ENCODE measurements at regions not wholly inside any gene's neighbourhood (a gene's known extent, or its start where the extent isn't known, plus 50 kb on each side); places are given as distances from the start of the nearest gene placed in this dataset.

GRCh38 chr5:167346461-167346860 lies 945.0 kb upstream of the WWC1 start:
- H3K9ac ChIP-seq (ENCODE audit: low read depth in 1 of 2, low read length in 2 of 2): no peak overlapping the region
- no peaks in the 10 kb centered on the region for H3K9me3 ChIP-seq (ENCODE audit: control insufficient read depth in 2 of 2, low read length in 2 of 2)
- no peak overlapping the region for H3K27ac ChIP-seq (ENCODE audit: low read depth in 2 of 2, low read length in 2 of 2)
- H3K4me3 ChIP-seq (ENCODE audit: low read length in 2 of 2): no peak overlapping the region
- no peaks in the 10 kb centered on the region for H3K4me1 ChIP-seq (ENCODE audit: control insufficient read depth in 2 of 2, insufficient read depth in 2 of 2, low read length in 2 of 2)
- no peaks in the 10 kb centered on the region for H3K27me3 ChIP-seq (ENCODE audit: control insufficient read depth in 2 of 2, insufficient read depth in 2 of 2, low read length in 2 of 2)
- H3K36me3 ChIP-seq (ENCODE audit: control insufficient read depth in 2 of 2, insufficient read depth in 2 of 2, low read length in 2 of 2): no peaks in the 10 kb centered on the region

GRCh38 chr5:167348251-167348926 lies 943.1 kb upstream of the WWC1 start:
- Histone ChIP-seq H3K36me3 (ENCODE audit: control insufficient read depth in 2 of 2, insufficient read depth in 2 of 2, low read length in 2 of 2) (no peaks in the 10 kb centered on the region), H3K27ac (ENCODE audit: low read depth in 2 of 2, low read length in 2 of 2) (no peak overlapping the region), H3K4me1 (ENCODE audit: control insufficient read depth in 2 of 2, insufficient read depth in 2 of 2, low read length in 2 of 2) (no peaks in the 10 kb centered on the region), H3K4me3 (ENCODE audit: low read length in 2 of 2) (no peak overlapping the region), H3K27me3 (ENCODE audit: control insufficient read depth in 2 of 2, insufficient read depth in 2 of 2, low read length in 2 of 2) (no peaks in the 10 kb centered on the region), H3K9me3 (ENCODE audit: control insufficient read depth in 2 of 2, low read length in 2 of 2) (no peaks in the 10 kb centered on the region), H3K9ac (ENCODE audit: low read depth in 1 of 2, low read length in 2 of 2) (no peak overlapping the region)

DNA sequence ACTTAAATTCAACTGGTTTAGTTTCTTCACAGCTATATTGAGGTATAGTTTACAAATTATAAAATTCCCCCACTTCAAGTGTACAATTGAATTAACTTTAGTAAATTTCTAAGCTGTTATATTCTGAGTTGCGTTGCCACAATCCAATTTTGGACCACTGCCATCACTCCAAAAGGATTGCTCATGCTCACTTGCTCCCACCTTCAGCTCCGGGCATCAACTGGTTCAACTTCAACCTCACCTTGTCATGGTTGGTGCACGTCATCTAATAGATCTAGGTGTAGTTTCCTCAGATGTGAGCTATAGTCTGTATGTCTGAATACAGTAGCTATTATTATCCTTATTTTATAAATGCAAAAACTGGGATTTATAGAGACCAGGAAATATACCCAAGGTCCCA lies 942.5 kb upstream of the WWC1 start:
- H3K27ac ChIP-seq (ENCODE audit: low read depth in 2 of 2, low read length in 2 of 2): no peak overlapping the region
- no peak overlapping the region for H3K4me3 ChIP-seq (ENCODE audit: low read length in 2 of 2)
- no peak overlapping the region for H3K9ac ChIP-seq (ENCODE audit: low read depth in 1 of 2, low read length in 2 of 2)
- H3K36me3 ChIP-seq (ENCODE audit: control insufficient read depth in 2 of 2, insufficient read depth in 2 of 2, low read length in 2 of 2): no peaks in the 10 kb centered on the region
- no peaks in the 10 kb centered on the region for H3K4me1 ChIP-seq (ENCODE audit: control insufficient read depth in 2 of 2, insufficient read depth in 2 of 2, low read length in 2 of 2)
- H3K9me3 ChIP-seq (ENCODE audit: control insufficient read depth in 2 of 2, low read length in 2 of 2): no peaks in the 10 kb centered on the region
- H3K27me3 ChIP-seq (ENCODE audit: control insufficient read depth in 2 of 2, insufficient read depth in 2 of 2, low read length in 2 of 2): no peaks in the 10 kb centered on the region

GRCh38 chr5:167351316-167351715 lies 940.1 kb upstream of the WWC1 start:
- Histone ChIP-seq H3K4me3 (ENCODE audit: low read length in 2 of 2) (no peak overlapping the region), H3K9ac (ENCODE audit: low read depth in 1 of 2, low read length in 2 of 2) (no peak overlapping the region), H3K4me1 (ENCODE audit: control insufficient read depth in 2 of 2, insufficient read depth in 2 of 2, low read length in 2 of 2) (no peaks in the 10 kb centered on the region), H3K9me3 (ENCODE audit: control insufficient read depth in 2 of 2, low read length in 2 of 2) (no peaks in the 10 kb centered on the region), H3K27me3 (ENCODE audit: control insufficient read depth in 2 of 2, insufficient read depth in 2 of 2, low read length in 2 of 2) (no peaks in the 10 kb centered on the region), H3K36me3 (ENCODE audit: control insufficient read depth in 2 of 2, insufficient read depth in 2 of 2, low read length in 2 of 2) (no peaks in the 10 kb centered on the region), H3K27ac (ENCODE audit: low read depth in 2 of 2, low read length in 2 of 2) (no peak overlapping the region)

GRCh38 chr5:167352801-167353200 lies 938.6 kb upstream of the WWC1 start:
- no peak overlapping the region for H3K9ac ChIP-seq (ENCODE audit: low read depth in 1 of 2, low read length in 2 of 2)
- no peaks in the 10 kb centered on the region for H3K9me3 ChIP-seq (ENCODE audit: control insufficient read depth in 2 of 2, low read length in 2 of 2)
- no peak overlapping the region for H3K27ac ChIP-seq (ENCODE audit: low read depth in 2 of 2, low read length in 2 of 2)
- H3K36me3 ChIP-seq (ENCODE audit: control insufficient read depth in 2 of 2, insufficient read depth in 2 of 2, low read length in 2 of 2): no peaks in the 10 kb centered on the region
- no peaks in the 10 kb centered on the region for H3K4me1 ChIP-seq (ENCODE audit: control insufficient read depth in 2 of 2, insufficient read depth in 2 of 2, low read length in 2 of 2)
- H3K4me3 ChIP-seq (ENCODE audit: low read length in 2 of 2): no peak overlapping the region
- H3K27me3 ChIP-seq (ENCODE audit: control insufficient read depth in 2 of 2, insufficient read depth in 2 of 2, low read length in 2 of 2): no peaks in the 10 kb centered on the region

DNA sequence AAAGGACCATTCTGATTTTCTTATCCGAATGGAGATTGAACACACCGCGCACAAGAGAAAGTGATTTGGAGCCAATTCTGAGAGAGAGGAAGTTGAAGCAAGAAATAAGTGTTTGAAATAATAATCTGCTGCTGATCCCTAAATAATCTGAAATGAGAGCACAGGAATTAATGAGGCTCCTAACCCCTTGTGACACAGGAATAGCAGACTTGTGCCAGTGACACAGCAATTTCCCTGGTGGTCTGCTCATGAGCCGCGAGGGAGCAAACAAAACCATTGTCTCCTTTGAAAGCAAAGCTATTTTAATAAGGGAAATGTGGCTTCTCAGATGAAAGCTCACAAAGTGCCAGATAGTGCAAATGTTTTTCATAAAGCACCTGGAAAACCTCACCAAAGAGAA lies 936.1 kb upstream of the WWC1 start:
- H3K27me3 ChIP-seq (ENCODE audit: control insufficient read depth in 2 of 2, insufficient read depth in 2 of 2, low read length in 2 of 2): no peaks in the 10 kb centered on the region
- no peaks in the 10 kb centered on the region for H3K9me3 ChIP-seq (ENCODE audit: control insufficient read depth in 2 of 2, low read length in 2 of 2)
- H3K4me3 ChIP-seq (ENCODE audit: low read length in 2 of 2): no peak overlapping the region
- H3K9ac ChIP-seq (ENCODE audit: low read depth in 1 of 2, low read length in 2 of 2): no peak overlapping the region
- H3K36me3 ChIP-seq (ENCODE audit: control insufficient read depth in 2 of 2, insufficient read depth in 2 of 2, low read length in 2 of 2): no peaks in the 10 kb centered on the region
- H3K27ac ChIP-seq (ENCODE audit: low read depth in 2 of 2, low read length in 2 of 2): no peak overlapping the region
- H3K4me1 ChIP-seq (ENCODE audit: control insufficient read depth in 2 of 2, insufficient read depth in 2 of 2, low read length in 2 of 2): no peaks in the 10 kb centered on the region

DNA sequence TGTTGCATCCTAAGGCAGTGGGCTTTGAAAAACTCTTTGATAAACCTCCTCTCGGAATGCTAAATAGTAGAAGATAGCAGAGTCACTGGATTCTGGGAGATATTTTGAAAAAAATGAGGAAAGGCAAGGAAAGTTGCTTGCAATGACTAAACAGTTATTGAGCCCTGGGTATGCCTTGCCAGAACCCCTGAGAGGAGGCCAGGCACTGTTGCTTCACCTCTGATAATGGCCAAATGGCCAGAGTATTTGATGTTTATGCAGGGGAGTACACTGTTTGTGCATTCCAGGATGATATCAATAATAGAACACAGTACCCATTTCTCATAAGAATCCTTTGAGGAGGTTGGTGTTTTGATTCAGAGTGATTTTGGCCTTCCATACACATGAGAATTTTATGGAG lies 935.1 kb upstream of the WWC1 start:
- Histone ChIP-seq H3K9me3 (ENCODE audit: control insufficient read depth in 2 of 2, low read length in 2 of 2) (no peaks in the 10 kb centered on the region), H3K4me3 (ENCODE audit: low read length in 2 of 2) (no peak overlapping the region), H3K9ac (ENCODE audit: low read depth in 1 of 2, low read length in 2 of 2) (no peak overlapping the region), H3K36me3 (ENCODE audit: control insufficient read depth in 2 of 2, insufficient read depth in 2 of 2, low read length in 2 of 2) (no peaks in the 10 kb centered on the region), H3K4me1 (ENCODE audit: control insufficient read depth in 2 of 2, insufficient read depth in 2 of 2, low read length in 2 of 2) (no peaks in the 10 kb centered on the region), H3K27ac (ENCODE audit: low read depth in 2 of 2, low read length in 2 of 2) (no peak overlapping the region), H3K27me3 (ENCODE audit: control insufficient read depth in 2 of 2, insufficient read depth in 2 of 2, low read length in 2 of 2) (no peaks in the 10 kb centered on the region)

GRCh38 chr5:167358868-167359492 lies 932.5 kb upstream of the WWC1 start:
- H3K27ac ChIP-seq (ENCODE audit: low read depth in 2 of 2, low read length in 2 of 2): no peak overlapping the region
- no peaks in the 10 kb centered on the region for H3K27me3 ChIP-seq (ENCODE audit: control insufficient read depth in 2 of 2, insufficient read depth in 2 of 2, low read length in 2 of 2)
- H3K9ac ChIP-seq (ENCODE audit: low read depth in 1 of 2, low read length in 2 of 2): no peak overlapping the region
- no peak overlapping the region for H3K4me3 ChIP-seq (ENCODE audit: low read length in 2 of 2)
- H3K9me3 ChIP-seq (ENCODE audit: control insufficient read depth in 2 of 2, low read length in 2 of 2): no peaks in the 10 kb centered on the region
- no peaks in the 10 kb centered on the region for H3K36me3 ChIP-seq (ENCODE audit: control insufficient read depth in 2 of 2, insufficient read depth in 2 of 2, low read length in 2 of 2)
- H3K4me1 ChIP-seq (ENCODE audit: control insufficient read depth in 2 of 2, insufficient read depth in 2 of 2, low read length in 2 of 2): no peaks in the 10 kb centered on the region

DNA sequence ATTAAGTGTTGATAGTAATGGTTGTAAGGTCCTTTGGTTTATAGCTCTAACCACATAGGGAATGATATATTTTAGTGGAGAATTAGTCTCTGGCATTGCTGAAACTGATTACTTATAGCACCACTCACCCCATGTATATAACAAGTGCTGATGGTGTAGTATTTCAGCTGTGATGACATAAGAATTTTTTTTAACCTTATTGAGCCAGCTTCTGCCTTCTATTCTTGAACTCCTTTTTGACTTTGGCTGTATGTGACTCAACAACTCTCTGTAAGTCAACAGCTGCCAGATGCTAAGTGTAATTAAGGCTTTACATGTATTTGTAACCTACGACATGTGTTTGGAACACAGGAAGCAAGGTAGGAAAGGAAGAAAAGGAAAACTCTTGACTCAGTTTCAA lies 929.6 kb upstream of the WWC1 start:
- H3K4me1 ChIP-seq (ENCODE audit: control insufficient read depth in 2 of 2, insufficient read depth in 2 of 2, low read length in 2 of 2): no peaks in the 10 kb centered on the region
- H3K36me3 ChIP-seq (ENCODE audit: control insufficient read depth in 2 of 2, insufficient read depth in 2 of 2, low read length in 2 of 2): no peaks in the 10 kb centered on the region
- no peak overlapping the region for H3K4me3 ChIP-seq (ENCODE audit: low read length in 2 of 2)

DNA sequence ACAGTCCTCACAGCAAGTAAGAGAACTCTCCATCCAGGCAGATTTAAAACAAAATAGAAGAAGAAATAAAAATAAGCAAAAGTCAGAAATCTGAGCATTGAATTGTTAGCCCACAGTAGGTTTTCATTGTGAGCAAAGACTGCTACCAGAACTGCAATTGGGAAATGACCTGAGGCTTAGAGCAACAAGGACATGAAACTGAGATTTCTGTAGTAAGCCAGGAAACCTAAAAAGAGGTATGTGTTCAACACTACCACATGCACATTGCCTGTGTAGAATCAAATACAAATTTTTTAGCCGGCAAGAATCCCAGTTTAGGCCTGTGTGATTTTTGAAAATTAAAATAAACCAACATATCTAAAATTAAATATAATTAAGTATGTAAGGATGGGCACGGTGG lies 928.4 kb upstream of the WWC1 start:
- no peaks in the 10 kb centered on the region for H3K27me3 ChIP-seq (ENCODE audit: control insufficient read depth in 2 of 2, insufficient read depth in 2 of 2, low read length in 2 of 2)
- H3K36me3 ChIP-seq (ENCODE audit: control insufficient read depth in 2 of 2, insufficient read depth in 2 of 2, low read length in 2 of 2): no peaks in the 10 kb centered on the region

More for the DNA sequence above, 929.6 kb upstream of the WWC1 start:
- Histone ChIP-seq H3K9ac (ENCODE audit: low read depth in 1 of 2, low read length in 2 of 2) (no peak overlapping the region), H3K9me3 (ENCODE audit: control insufficient read depth in 2 of 2, low read length in 2 of 2) (no peaks in the 10 kb centered on the region), H3K27me3 (ENCODE audit: control insufficient read depth in 2 of 2, insufficient read depth in 2 of 2, low read length in 2 of 2) (no peaks in the 10 kb centered on the region), H3K27ac (ENCODE audit: low read depth in 2 of 2, low read length in 2 of 2) (no peak overlapping the region)

More for the DNA sequence above, 928.4 kb upstream of the WWC1 start:
- no peak overlapping the region for H3K9ac ChIP-seq (ENCODE audit: low read depth in 1 of 2, low read length in 2 of 2)
- no peak overlapping the region for H3K4me3 ChIP-seq (ENCODE audit: low read length in 2 of 2)
- no peaks in the 10 kb centered on the region for H3K9me3 ChIP-seq (ENCODE audit: control insufficient read depth in 2 of 2, low read length in 2 of 2)
- H3K27ac ChIP-seq (ENCODE audit: low read depth in 2 of 2, low read length in 2 of 2): no peak overlapping the region
- no peaks in the 10 kb centered on the region for H3K4me1 ChIP-seq (ENCODE audit: control insufficient read depth in 2 of 2, insufficient read depth in 2 of 2, low read length in 2 of 2)

Data from mucosa of rectum (tissue), 2 donors.